SKM-1 treated with dmso at 0.1 percent for 144 hours (cell line): ENCODE measurements at regions not wholly inside any gene's neighbourhood (a gene's known extent, or its start where the extent isn't known, plus 50 kb on each side); places are given as distances from the start of the nearest gene placed in this dataset.

Source experiments
- DNase-seq: peaks from one replicate; lab custom pipeline; 2025; ENCODE audit not compliant: unreplicated experiment; lab: John Stamatoyannopoulos, UW

DNA sequence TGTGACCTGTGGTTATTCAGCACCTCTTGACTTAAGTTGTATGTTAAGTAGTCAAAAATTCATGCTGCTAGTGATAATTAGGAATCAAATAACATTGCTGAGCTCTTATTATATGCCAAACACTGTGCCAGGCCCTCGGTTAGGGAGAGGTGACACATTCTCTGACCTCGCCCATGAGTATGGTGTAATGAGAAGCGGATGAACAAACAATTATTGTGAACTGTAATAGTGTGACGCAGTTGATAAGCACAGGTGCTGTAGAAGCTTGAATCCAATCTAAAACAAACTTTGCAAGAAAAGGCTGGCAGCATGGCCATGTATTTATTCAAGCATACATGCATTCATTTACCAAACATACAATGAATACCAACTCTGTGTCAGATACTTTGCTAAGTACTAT, 303.5 kb upstream of the HS3ST1 start:
- no peak for DNase-seq

- DNase-seq, result no peak
Observed at GRCh38 chr4:11730545-11730944, 301.9 kb upstream of the HS3ST1 start.

GRCh38 chr4:11729548-11729947, 300.9 kb upstream of the HS3ST1 start:
- DNase-seq, result no peak

DNA sequence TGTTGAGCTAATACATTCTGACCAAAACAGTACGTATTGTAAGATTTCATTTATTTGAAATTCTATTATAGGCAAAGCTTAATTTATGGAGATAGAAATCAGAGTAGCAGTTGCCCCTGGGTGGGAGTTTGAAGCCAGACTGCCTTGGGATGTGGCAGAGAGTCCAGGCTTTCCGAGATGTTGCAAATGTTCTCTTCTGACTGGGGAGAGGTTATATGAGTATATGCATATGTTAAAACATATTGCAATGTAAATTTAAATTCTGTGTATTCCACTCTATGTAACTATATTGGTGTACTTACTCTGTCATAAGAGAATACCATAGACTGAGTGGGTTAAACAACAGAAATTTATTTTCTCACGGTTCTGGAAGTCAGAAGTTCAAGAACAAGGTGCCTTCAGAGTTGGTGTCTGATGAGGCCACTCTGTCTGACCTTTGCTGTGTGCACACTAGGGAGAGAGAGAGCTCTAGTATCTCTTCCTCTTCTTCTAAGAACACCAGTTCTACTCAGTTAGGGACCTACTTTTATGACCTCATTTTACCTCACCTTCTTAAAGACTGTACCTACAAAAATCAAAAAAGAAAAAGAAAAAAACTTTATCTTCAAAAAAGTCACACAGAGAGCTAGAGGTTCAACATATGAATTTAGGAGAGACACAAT, 299.3 kb upstream of the HS3ST1 start:
- DNase-seq, result no peak

DNA sequence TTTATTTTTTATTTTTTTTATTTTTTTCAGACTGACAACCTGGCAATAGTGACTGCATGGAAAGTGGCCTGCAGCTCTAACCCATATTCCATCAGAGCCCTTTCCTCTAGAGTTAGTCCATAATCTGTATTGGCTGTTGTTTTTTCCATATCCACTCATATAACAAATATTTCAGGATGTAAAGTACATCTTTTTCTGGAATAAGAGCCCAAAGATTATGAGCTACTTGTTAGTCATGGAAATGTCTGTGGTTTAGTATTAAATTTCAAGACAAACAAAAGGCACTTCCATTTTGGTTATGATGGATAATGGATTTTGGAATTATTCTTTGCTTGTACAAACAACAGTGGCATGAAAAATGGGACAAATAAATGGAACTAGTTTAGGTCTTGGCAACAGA, 296.0 kb upstream of the HS3ST1 start:
- DNase-seq, result no peak

DNA sequence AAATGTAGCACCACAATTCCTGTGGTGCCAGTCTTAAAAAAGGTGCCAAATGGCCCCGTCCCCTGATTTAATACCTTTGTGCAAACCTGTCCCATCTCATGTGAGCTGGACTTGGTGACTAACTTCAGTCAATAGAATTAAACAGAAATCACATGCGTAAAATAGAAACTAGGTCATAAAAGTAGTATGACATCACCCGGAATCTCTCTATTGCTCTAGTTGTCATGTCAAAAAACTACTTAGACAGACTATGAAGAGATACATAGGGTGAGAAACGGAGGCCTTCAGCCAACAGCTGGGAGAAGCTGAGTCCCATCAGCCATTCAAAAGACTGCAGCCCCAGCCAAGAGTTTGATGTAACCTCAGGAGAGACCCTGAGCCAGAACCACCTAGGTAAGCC, 293.5 kb upstream of the HS3ST1 start:
- no peak for DNase-seq

GRCh38 chr4:11720292-11720691, 291.6 kb upstream of the HS3ST1 start:
- DNase-seq, result peak; percentile 31

GRCh38 chr4:11719879-11720278, 291.2 kb upstream of the HS3ST1 start:
- DNase-seq, result no peak

GRCh38 chr4:11715753-11716521, 287.2 kb upstream of the HS3ST1 start:
- no peak for DNase-seq

DNA sequence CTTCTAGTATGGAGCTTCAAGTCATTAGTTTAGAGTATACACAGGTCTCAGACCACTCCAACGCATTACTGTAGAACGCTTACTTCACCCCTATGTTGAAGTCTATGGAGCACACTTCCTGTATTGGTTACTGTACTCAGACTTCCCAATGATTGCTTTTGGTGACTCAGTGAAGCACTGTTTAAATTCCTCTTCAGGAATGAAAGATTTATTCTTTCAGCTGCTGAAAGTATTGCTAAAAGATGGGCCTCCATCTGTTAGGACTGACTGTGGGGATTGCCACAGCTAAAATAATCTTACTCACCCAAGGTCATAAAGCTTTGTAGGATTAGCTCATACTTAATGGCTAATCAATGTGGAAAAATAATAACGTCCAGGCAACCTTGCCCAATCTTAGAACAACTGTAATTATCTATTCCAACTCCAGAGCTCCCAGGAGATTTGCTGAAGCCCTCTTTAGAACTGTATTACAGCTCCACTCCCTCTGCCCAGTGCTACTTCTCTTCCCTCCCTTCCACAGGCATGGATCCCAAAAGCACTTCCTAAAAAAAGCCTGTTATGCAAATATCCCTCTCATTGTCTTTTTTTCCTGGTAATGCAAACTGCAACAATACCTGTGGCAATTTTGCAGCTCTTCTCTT, 281.9 kb upstream of the HS3ST1 start:
- DNase-seq, result no peak

GRCh38 chr4:11704186-11704830, 275.6 kb upstream of the HS3ST1 start:
- no peak for DNase-seq

DNA sequence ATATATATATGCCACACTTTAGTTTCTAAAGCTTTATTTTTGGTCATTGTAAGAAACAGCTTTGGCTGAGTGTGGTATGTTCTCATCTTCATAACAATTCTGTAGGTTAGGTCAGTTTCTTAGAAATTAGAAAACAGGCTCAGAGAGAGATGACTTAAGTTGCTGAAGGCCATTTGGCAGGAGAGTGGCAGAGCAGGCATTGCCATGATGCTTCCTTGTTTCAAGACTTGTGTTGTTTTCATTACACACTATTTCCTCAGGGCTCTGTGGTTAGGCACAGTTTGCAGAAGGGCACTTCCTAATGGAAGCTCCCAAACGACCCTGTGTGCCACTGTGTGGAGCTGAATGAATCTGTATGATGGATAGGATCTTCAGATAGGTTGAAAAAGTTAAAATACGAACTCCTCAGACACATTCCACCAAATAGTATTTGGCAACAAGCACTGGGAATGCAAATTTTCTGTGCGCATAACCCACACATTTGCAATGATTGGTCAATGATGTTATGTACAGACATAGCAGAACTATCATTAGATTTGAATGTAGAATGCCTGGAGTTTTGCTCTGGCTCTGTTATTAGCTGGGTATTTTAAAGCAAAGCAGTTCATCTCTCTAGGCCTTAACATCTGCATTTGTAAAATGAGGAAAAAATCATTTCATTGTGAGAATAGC, 274.3 kb upstream of the HS3ST1 start:
- DNase-seq, result no peak

GRCh38 chr4:11701966-11702725, 273.5 kb upstream of the HS3ST1 start:
- no peak for DNase-seq

DNA sequence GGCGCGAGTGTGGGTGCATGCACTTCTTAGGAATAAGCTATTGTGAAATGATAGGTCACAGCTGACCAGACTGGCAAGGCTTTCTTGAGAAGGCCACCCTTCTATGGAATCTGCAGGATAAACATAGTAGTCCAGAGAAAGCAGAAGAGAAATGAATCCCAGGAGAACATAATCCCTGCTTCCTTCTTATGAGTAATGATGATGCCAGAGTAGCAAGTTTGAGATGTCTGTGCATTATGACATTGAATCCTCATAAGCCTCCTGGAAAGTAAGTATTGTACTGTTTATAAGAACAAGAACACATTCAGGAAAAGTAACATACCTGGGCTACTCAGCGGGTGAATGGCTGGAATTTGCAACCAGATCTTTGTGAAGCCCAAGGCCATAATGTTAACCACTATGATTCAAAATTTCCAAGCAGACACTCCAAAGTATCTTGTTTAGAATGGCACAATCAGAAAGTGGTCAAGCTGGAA, 272.1 kb upstream of the HS3ST1 start:
- DNase-seq, result no peak

GRCh38 chr4:11698846-11699590, 270.3 kb upstream of the HS3ST1 start:
- no peak for DNase-seq

- no peak for DNase-seq
Observed at GRCh38 chr4:11698033-11698432, 269.3 kb upstream of the HS3ST1 start.

DNA sequence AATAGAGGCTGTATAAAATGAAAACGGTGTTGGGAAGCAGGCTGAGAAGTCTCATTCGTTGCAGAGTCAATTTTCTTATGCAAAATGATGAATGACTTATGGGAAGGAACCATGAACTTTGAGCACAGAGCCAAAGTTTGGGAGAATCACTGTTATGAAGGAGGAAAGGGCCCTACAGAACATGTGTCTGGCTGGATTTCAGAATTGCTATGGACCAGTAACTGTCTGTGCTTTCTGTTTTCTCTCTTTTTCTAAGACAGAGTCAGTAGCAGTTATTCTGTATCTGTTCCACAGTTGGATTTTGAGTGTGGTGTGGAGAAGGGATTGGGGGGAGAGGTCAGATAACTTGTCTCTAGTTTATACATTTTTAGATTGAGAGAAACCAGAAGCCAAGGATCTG, 265.0 kb upstream of the HS3ST1 start:
- DNase-seq, result no peak

DNA sequence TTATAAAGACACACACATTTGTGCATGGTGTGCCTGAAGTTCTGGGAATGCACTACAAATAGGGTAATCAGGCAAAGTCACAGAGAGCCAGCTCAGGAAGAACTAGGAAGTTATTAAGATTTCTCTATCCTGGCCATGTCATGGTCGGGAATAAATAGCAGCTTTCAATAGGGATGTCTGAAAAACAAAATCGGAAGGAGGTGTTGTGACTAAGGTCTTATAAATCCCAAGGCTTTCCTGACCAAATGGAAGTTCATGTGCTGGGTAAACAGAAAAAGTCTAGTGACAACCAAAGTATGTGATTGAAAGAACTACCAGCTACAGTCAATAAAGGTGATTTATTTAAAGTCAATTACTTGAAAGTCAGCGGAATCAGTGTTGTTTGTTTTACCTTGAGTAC, 262.5 kb upstream of the HS3ST1 start:
- no peak for DNase-seq

DNA sequence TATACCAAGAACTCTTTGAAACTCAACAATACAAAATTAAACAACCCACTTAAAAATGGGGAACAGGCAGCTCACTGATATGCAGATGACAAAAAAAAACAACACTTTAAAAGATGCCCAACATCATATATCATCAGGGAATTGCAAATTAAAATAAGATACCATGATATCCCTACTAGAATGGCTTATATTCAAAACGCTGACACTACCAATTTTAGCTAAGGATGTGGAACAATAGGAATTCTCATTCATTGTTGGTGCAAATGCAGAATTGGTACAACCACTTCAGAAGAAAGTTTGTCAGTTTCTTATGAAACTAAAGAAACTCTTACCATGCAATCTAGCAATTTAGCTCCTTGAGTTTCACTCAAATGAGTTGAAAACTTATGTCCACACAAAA, 259.0 kb upstream of the HS3ST1 start:
- no peak for DNase-seq

DNA sequence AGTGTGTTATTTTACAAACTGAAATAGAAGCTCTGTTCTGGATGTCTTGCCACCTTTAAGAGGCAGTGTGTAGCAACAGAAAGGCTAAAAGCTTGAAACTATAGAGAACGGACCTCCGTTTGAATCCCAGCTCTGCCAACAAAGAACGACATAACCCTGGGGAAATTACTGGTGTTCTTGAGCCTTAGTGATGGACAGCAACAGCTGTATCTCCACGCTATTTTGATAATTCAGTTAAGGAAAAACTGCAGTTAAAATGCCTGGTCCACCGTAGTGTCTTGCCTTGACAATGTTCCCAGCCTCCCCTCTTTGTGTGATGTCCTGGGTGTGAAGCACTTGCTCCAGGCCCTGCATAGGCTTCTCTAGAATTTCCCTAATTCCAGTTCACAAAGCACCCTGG, 256.8 kb upstream of the HS3ST1 start:
- DNase-seq, result no peak
